ENCODE measurements at regions not wholly inside any gene's neighbourhood (a gene's known extent, or its start where the extent isn't known, plus 50 kb on each side); places are given as distances from the start of the nearest gene placed in this dataset.

GRCh38 chr1:227459977-227460376 lies 103.4 kb upstream of the ZNF678 start:
- no peaks in the 10 kb centered on the region for H3F3A ChIP-seq (ENCODE audit: low read depth)
- H3K27ac ChIP-seq: no peak overlapping the region
- H3K9ac ChIP-seq: no peak overlapping the region
- Mint-ChIP-seq H3K36me3 (no peaks in the 10 kb centered on the region), H3K4me3 (no peak overlapping the region), H3K27ac (no peak overlapping the region), H3K27me3 (ENCODE audit: insufficient read depth, low read depth) (peaks cover 5% of the 10 kb centered on the region), H3K9me3 (no peaks in the 10 kb centered on the region), H3K4me1 (no peaks in the 10 kb centered on the region)
- no peak for DNase-seq (ENCODE audit: low spot score)
- no peaks in the 10 kb centered on the region for H3K79me2 ChIP-seq (ENCODE audit: low read depth)
- H3K36me3 ChIP-seq: no peaks in the 10 kb centered on the region
- no peak overlapping the region for H3K4me3 ChIP-seq
- H2AFZ ChIP-seq (replicated peaks): no peak overlapping the region
- H4K20me1 ChIP-seq (ENCODE audit: low read depth): no peaks in the 10 kb centered on the region
- no peaks in the 10 kb centered on the region for H3K27me3 ChIP-seq
- H3K4me2 ChIP-seq: no peak overlapping the region
- TF ChIP-seq EZH2phosphoT487 (IDR thresholded peaks at IDR 0.05) (no peak), EZH2 (IDR thresholded peaks at IDR 0.05) (no peak), CTCF (IDR thresholded peaks at IDR 0.05) (no peak)
- no peaks in the 10 kb centered on the region for H3K9me3 ChIP-seq (ENCODE audit: low read depth)
- no peaks in the 10 kb centered on the region for H3K4me1 ChIP-seq

- Histone ChIP-seq H3K27me3 (no peaks in the 10 kb centered on the region), H2AFZ (replicated peaks) (no peak overlapping the region), H3K79me2 (ENCODE audit: low read depth) (no peaks in the 10 kb centered on the region), H3K9me3 (ENCODE audit: low read depth) (no peaks in the 10 kb centered on the region), H3K27ac (no peak overlapping the region), H3K36me3 (no peaks in the 10 kb centered on the region), H3K9ac (no peak overlapping the region), H3K4me3 (no peak overlapping the region), H3F3A (ENCODE audit: low read depth) (no peaks in the 10 kb centered on the region), H3K4me1 (no peaks in the 10 kb centered on the region), H3K4me2 (no peak overlapping the region), H4K20me1 (ENCODE audit: low read depth) (no peaks in the 10 kb centered on the region)
- Mint-ChIP-seq H3K4me1 (peaks cover 2% of the 10 kb centered on the region), H3K9me3 (no peaks in the 10 kb centered on the region), H3K27me3 (ENCODE audit: insufficient read depth, low read depth) (peaks cover 11% of the 10 kb centered on the region), H3K27ac (no peak overlapping the region), H3K4me3 (no peak overlapping the region), H3K36me3 (no peaks in the 10 kb centered on the region)
- TF ChIP-seq EZH2 (IDR thresholded peaks at IDR 0.05) (no peak), CTCF (IDR thresholded peaks at IDR 0.05) (no peak), EZH2phosphoT487 (IDR thresholded peaks at IDR 0.05) (no peak)
- no peak for DNase-seq (ENCODE audit: low spot score)
These were observed 104.0 kb upstream of the ZNF678 start for GRCh38 chr1:227459326-227459841.

GRCh38 chr1:227454686-227455085 lies 108.7 kb upstream of the ZNF678 start:
- no peak for DNase-seq (ENCODE audit: low spot score)
- Mint-ChIP-seq H3K4me1 (peaks cover 6% of the 10 kb centered on the region), H3K36me3 (peaks cover 1% of the 10 kb centered on the region), H3K9me3 (peaks cover 2% of the 10 kb centered on the region), H3K27ac (no peak overlapping the region), H3K27me3 (ENCODE audit: insufficient read depth, low read depth) (peaks cover 14% of the 10 kb centered on the region), H3K4me3 (no peak overlapping the region)
- H3F3A ChIP-seq (ENCODE audit: low read depth): no peaks in the 10 kb centered on the region
- H3K4me2 ChIP-seq: no peak overlapping the region
- H3K4me1 ChIP-seq: no peaks in the 10 kb centered on the region
- no peak for TF ChIP-seq EZH2 (IDR thresholded peaks at IDR 0.05)
- TF ChIP-seq CTCF (IDR thresholded peaks at IDR 0.05): no peak
- TF ChIP-seq EZH2phosphoT487 (IDR thresholded peaks at IDR 0.05): no peak
- H3K27ac ChIP-seq: no peak overlapping the region
- H3K27me3 ChIP-seq: no peaks in the 10 kb centered on the region
- no peaks in the 10 kb centered on the region for H3K9me3 ChIP-seq (ENCODE audit: low read depth)
- no peak overlapping the region for H2AFZ ChIP-seq (replicated peaks)
- H3K9ac ChIP-seq: no peak overlapping the region
- H3K79me2 ChIP-seq (ENCODE audit: low read depth): no peaks in the 10 kb centered on the region
- H4K20me1 ChIP-seq (ENCODE audit: low read depth): no peaks in the 10 kb centered on the region
- no peaks in the 10 kb centered on the region for H3K36me3 ChIP-seq
- no peak overlapping the region for H3K4me3 ChIP-seq

All from neural progenitor cell (in vitro differentiated cells).